MM.1S (cell line): ENCODE measurements at regions not wholly inside any gene's neighbourhood (a gene's known extent, or its start where the extent isn't known, plus 50 kb on each side); places are given as distances from the start of the nearest gene placed in this dataset.

Experiments
- CTCF ChIP-seq: fragments of 300-600 bp; sonication (generic); IDR thresholded peaks from 2 replicates; pipeline ENCODE4 v1.5.1; 2016; ENCODE audit warnings: antibody characterized with exemption, low read length, mixed read lengths
- EZH2 ChIP-seq: fragments of 300-600 bp; sonication (generic); optimal IDR thresholded peaks from 2 replicates; pipeline ENCODE3; 2017; ENCODE audit warnings: low read depth, mild to moderate bottlenecking, antibody characterized with exemption, low read length, mixed read lengths
- EZH2phosphoT487 ChIP-seq: fragments of 300-600 bp; sonication (generic); IDR thresholded peaks from 2 replicates; pipeline ENCODE4 v1.6.1; 2018; ENCODE audit warnings: antibody characterized with exemption, low read length

DNA sequence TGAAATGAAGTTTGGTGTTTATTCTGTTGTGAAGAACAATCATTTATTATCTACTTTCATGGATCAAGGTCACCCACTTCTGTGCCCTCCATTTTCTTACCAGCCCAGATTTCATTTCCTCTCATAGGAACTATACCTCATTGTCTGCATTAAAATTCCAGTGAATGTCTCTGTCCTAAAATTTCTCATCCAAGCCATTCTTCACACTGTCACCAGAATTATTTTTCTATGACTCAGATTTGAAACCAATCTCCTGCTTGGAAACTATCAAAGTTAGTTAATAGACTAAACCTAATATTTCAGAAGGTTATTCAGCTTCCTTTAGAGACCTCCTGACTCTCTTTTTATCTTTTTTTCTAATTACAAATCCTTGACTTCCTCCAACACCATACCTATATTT, 364.1 kb upstream of the CBLB start:
- TF ChIP-seq CTCF (no peak), EZH2 (no peak), EZH2phosphoT487 (no peak)
